Mesendoderm (in vitro differentiated cells): ENCODE measurements at regions not wholly inside any gene's neighbourhood (a gene's known extent, or its start where the extent isn't known, plus 50 kb on each side); places are given as distances from the start of the nearest gene placed in this dataset.

Source experiments
- DNase-seq: peaks from one replicate; pipeline ENCODE4 v3.0.0; 2013
- H2AK5ac ChIP-seq: 2 replicates; pipeline ENCODE4 v1.6.1; 2013; ENCODE audit warnings: low read length, inconsistent platforms
- H2BK120ac ChIP-seq: 2 replicates; pipeline ENCODE4 v1.6.1; 2013; ENCODE audit warnings: low read depth, mild to moderate bottlenecking, low read length, moderate library complexity, mixed read lengths
- H2BK15ac ChIP-seq: replicated peaks from 2 replicates; pipeline ENCODE4 v1.6.1; 2013; ENCODE audit warnings: low read depth, mild to moderate bottlenecking, moderate library complexity
- H2BK5ac ChIP-seq: 2 replicates; pipeline ENCODE4 v1.6.1; 2013; ENCODE audit warnings: low read length, inconsistent platforms
- H3K18ac ChIP-seq: 2 replicates; pipeline ENCODE4 v1.6.1; 2013; ENCODE audit warnings: mild to moderate bottlenecking, low read length, mixed read lengths
- H3K23ac ChIP-seq: one replicate; pipeline ENCODE4 v1.6.1; 2013; ENCODE audit warnings: low read length
- H3K27ac ChIP-seq: 2 replicates; pipeline ENCODE4 v1.5.1; 2013; ENCODE audit warnings: low read depth, mild to moderate bottlenecking, inconsistent platforms, low read length, moderate library complexity
- H3K27me3 ChIP-seq: 2 replicates; pipeline ENCODE4 v1.6.1; 2013; ENCODE audit warnings: low read length, control low read depth, mild to moderate bottlenecking, inconsistent platforms; ENCODE audit not compliant: insufficient read depth, poor library complexity
- H3K36me3 ChIP-seq: 2 replicates; pipeline ENCODE4 v1.6.1; 2013; ENCODE audit warnings: low read length, inconsistent platforms; ENCODE audit not compliant: control insufficient read depth, insufficient read depth
- H3K4ac ChIP-seq: one replicate; pipeline ENCODE4 v1.6.1; 2013; ENCODE audit warnings: low read depth, mild to moderate bottlenecking, low read length, moderate library complexity
- H3K4me1 ChIP-seq: 2 replicates; pipeline ENCODE4 v1.6.1; 2013; ENCODE audit warnings: low read depth, low read length, inconsistent platforms; ENCODE audit not compliant: control insufficient read depth
- H3K4me2 ChIP-seq: 2 replicates; pipeline ENCODE4 v1.6.1; 2013; ENCODE audit warnings: low read length
- H3K4me3 ChIP-seq: 2 replicates; pipeline ENCODE4 v1.5.1; 2013; ENCODE audit warnings: mild to moderate bottlenecking, low read length
- H3K56ac ChIP-seq: one replicate; pipeline ENCODE4 v1.6.1; 2013; ENCODE audit warnings: low read length
- H3K79me1 ChIP-seq: 2 replicates; pipeline ENCODE4 v1.6.1; 2013; ENCODE audit warnings: low read length, inconsistent platforms
- H3K79me2 ChIP-seq: 2 replicates; pipeline ENCODE4 v1.6.1; 2013; ENCODE audit warnings: mild to moderate bottlenecking, low read length; ENCODE audit not compliant: control insufficient read depth, insufficient read depth
- H3K9ac ChIP-seq: 2 replicates; pipeline ENCODE4 v1.6.1; 2013; ENCODE audit warnings: low read length, inconsistent platforms
- H4K5ac ChIP-seq: one replicate; pipeline ENCODE4 v1.6.1; 2013; ENCODE audit warnings: low read length
- H4K8ac ChIP-seq: one replicate; pipeline ENCODE4 v1.6.1; 2013; ENCODE audit warnings: low read depth, mild to moderate bottlenecking, control low read depth, low read length, moderate library complexity
- WGBS: extraction: QIAGEN DNeasy Blood & Tissue Kit; methylation state at CpG from one replicate; pipeline ENCODE4 v1.1.7; 2013; ENCODE audit warnings: low lambda C conversion rate, missing lambda C conversion rate; ENCODE audit not compliant: insufficient coverage; ENCODE audit errors: extremely low coverage; 5-methylcytosine and 5-hydroxymethylcytosine counted together

DNA sequence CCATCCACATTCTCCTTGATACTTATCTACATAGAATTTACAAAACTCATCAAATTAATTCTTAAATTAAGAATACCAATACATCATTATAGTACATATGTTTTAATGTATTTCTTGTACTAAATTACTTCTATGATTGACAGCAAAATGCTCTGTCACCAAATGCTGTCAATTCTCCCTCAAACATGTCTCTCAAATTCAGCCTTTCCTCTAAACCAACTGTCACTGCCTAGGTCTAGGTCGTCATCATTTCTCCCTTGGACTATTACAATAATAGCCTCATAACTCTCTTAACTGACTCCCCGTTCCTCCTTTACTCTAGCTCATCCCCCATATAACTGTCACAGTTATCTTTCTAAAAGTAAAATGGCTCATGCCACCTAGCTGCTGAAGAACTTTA is 279.7 kb upstream of the FSTL5 start:
- Histone ChIP-seq H3K23ac (no peak overlapping the region), H2BK5ac (no peak overlapping the region), H4K8ac (no peak overlapping the region), H4K5ac (no peak overlapping the region), H2BK120ac (no peak overlapping the region), H3K18ac (no peak overlapping the region), H2BK15ac (no peak overlapping the region), H3K4me2 (no peak overlapping the region), H3K79me2 (no peaks in the 10 kb centered on the region), H3K4ac (no peak overlapping the region), H3K4me3 (no peak overlapping the region), H2AK5ac (no peak overlapping the region), H3K36me3 (no peaks in the 10 kb centered on the region), H3K4me1 (no peaks in the 10 kb centered on the region), H3K27me3 (no peaks in the 10 kb centered on the region), H3K56ac (no peak overlapping the region), H3K9ac (no peak overlapping the region), H3K79me1 (no peaks in the 10 kb centered on the region), H3K27ac (no peak overlapping the region)
- no peak for DNase-seq
- WGBS: no CpG with 5 or more reads among the region's 2 CpGs

DNA sequence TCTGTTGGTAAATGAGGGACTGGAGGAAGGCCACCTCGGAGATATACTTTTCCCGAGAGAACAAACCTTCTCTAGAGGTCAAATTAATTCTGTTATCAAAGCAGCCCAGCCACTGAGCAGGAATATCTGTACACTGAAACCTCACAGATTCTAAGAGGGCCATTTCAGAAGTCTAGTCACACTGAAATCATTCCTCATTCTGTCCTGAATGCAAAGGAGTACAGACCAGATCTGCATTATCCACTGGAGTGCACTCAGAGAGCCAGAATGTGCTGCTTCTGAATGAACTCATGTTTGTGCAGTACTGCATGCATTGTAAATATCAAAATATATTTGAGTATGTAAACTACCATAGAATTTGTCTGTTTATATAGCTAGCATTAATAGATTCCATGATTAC is 278.3 kb upstream of the FSTL5 start:
- no peak overlapping the region for H3K4ac ChIP-seq
- H2BK120ac ChIP-seq: no peak overlapping the region
- no peaks in the 10 kb centered on the region for H3K79me1 ChIP-seq
- no peak overlapping the region for H3K56ac ChIP-seq
- no peaks in the 10 kb centered on the region for H3K36me3 ChIP-seq
- H3K23ac ChIP-seq: no peak overlapping the region
- no CpG with 5 or more reads among the region's 2 CpGs for WGBS
- H3K4me2 ChIP-seq: no peak overlapping the region
- H4K5ac ChIP-seq: no peak overlapping the region
- no peak overlapping the region for H3K27ac ChIP-seq
- no peak overlapping the region for H3K9ac ChIP-seq
- no peak overlapping the region for H2BK5ac ChIP-seq
- H2AK5ac ChIP-seq: no peak overlapping the region
- H3K4me1 ChIP-seq: no peaks in the 10 kb centered on the region
- H3K4me3 ChIP-seq: no peak overlapping the region
- no peaks in the 10 kb centered on the region for H3K27me3 ChIP-seq
- no peak for DNase-seq
- H4K8ac ChIP-seq: no peak overlapping the region
- no peak overlapping the region for H3K18ac ChIP-seq
- H2BK15ac ChIP-seq: no peak overlapping the region
- H3K79me2 ChIP-seq: no peaks in the 10 kb centered on the region

- no peak overlapping the region for H3K27ac ChIP-seq
- H3K56ac ChIP-seq: no peak overlapping the region
- H2AK5ac ChIP-seq: no peak overlapping the region
- H4K5ac ChIP-seq: no peak overlapping the region
- no peak overlapping the region for H3K18ac ChIP-seq
- DNase-seq: no peak
- no peak overlapping the region for H2BK15ac ChIP-seq
- H3K79me1 ChIP-seq: no peaks in the 10 kb centered on the region
- H3K79me2 ChIP-seq: no peaks in the 10 kb centered on the region
- H3K4me1 ChIP-seq: no peaks in the 10 kb centered on the region
- H2BK120ac ChIP-seq: no peak overlapping the region
- no peak overlapping the region for H3K4me2 ChIP-seq
- no peak overlapping the region for H3K23ac ChIP-seq
- H3K36me3 ChIP-seq: no peaks in the 10 kb centered on the region
- no peak overlapping the region for H3K4me3 ChIP-seq
- no peak overlapping the region for H4K8ac ChIP-seq
- no peak overlapping the region for H3K9ac ChIP-seq
- H3K4ac ChIP-seq: no peak overlapping the region
- no peaks in the 10 kb centered on the region for H3K27me3 ChIP-seq
- WGBS: no CpG with 5 or more reads among the region's 4 CpGs
- no peak overlapping the region for H2BK5ac ChIP-seq
These were observed 258.5 kb upstream of the FSTL5 start for GRCh38 chr4:162422312-162422711.

DNA sequence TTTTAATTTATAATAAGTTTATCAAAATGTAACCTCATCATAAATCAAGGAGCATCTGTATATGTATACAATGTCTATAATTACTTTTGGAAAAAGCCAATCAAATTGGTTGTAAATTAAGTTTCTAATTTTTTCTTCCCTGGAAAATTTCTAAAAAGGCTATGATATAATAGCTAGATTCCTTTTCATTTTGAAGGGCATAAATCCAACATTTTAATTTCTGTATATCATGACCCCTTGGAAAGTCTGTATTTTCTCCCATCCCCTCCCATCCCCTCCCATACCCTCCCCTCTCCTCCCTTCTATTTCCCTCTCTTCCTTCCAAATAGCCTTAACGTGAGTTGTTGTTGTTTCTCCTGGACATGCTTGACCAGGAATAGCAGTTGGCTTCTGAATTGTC is 247.1 kb upstream of the FSTL5 start:
- H3K4me3 ChIP-seq: no peak overlapping the region
- no peak overlapping the region for H2BK15ac ChIP-seq
- 100% methylated on average over 1 of the region's 1 CpG for WGBS
- H2BK5ac ChIP-seq: no peak overlapping the region
- DNase-seq: no peak
- H3K23ac ChIP-seq: no peak overlapping the region
- H3K9ac ChIP-seq: no peak overlapping the region
- H3K36me3 ChIP-seq: no peaks in the 10 kb centered on the region
- H3K4me2 ChIP-seq: no peak overlapping the region
- no peak overlapping the region for H3K56ac ChIP-seq
- H3K4me1 ChIP-seq: no peaks in the 10 kb centered on the region
- H4K8ac ChIP-seq: no peak overlapping the region
- H3K79me1 ChIP-seq: no peaks in the 10 kb centered on the region
- no peak overlapping the region for H2BK120ac ChIP-seq
- H3K27me3 ChIP-seq: no peaks in the 10 kb centered on the region
- H3K4ac ChIP-seq: no peak overlapping the region
- no peak overlapping the region for H3K18ac ChIP-seq
- H4K5ac ChIP-seq: no peak overlapping the region
- H2AK5ac ChIP-seq: no peak overlapping the region
- H3K79me2 ChIP-seq: no peaks in the 10 kb centered on the region
- no peak overlapping the region for H3K27ac ChIP-seq

- no peak overlapping the region for H2BK120ac ChIP-seq
- H2BK5ac ChIP-seq: no peak overlapping the region
- H4K8ac ChIP-seq: no peak overlapping the region
- H3K18ac ChIP-seq: no peak overlapping the region
- H3K9ac ChIP-seq: no peak overlapping the region
- no peak overlapping the region for H2BK15ac ChIP-seq
- H3K27me3 ChIP-seq: no peaks in the 10 kb centered on the region
- no peaks in the 10 kb centered on the region for H3K36me3 ChIP-seq
- H3K4ac ChIP-seq: no peak overlapping the region
- no peak overlapping the region for H3K27ac ChIP-seq
- H3K4me3 ChIP-seq: no peak overlapping the region
- H3K56ac ChIP-seq: no peak overlapping the region
- no peak overlapping the region for H3K23ac ChIP-seq
- H4K5ac ChIP-seq: no peak overlapping the region
- no CpG with 5 or more reads among the region's 16 CpGs for WGBS
- no peaks in the 10 kb centered on the region for H3K79me2 ChIP-seq
- H3K4me2 ChIP-seq: no peak overlapping the region
- no peaks in the 10 kb centered on the region for H3K79me1 ChIP-seq
- no peak overlapping the region for H2AK5ac ChIP-seq
- no peak for DNase-seq
- H3K4me1 ChIP-seq: no peaks in the 10 kb centered on the region
These were observed 245.2 kb upstream of the FSTL5 start for GRCh38 chr4:162409048-162409447.

- H2AK5ac ChIP-seq: no peak overlapping the region
- H2BK5ac ChIP-seq: no peak overlapping the region
- no CpG with 5 or more reads among the region's 9 CpGs for WGBS
- DNase-seq: no peak
- H3K27ac ChIP-seq: no peak overlapping the region
- no peaks in the 10 kb centered on the region for H3K27me3 ChIP-seq
- H3K36me3 ChIP-seq: no peaks in the 10 kb centered on the region
- H3K9ac ChIP-seq: no peak overlapping the region
- H2BK120ac ChIP-seq: no peak overlapping the region
- H2BK15ac ChIP-seq: no peak overlapping the region
- no peak overlapping the region for H3K56ac ChIP-seq
- H4K8ac ChIP-seq: no peak overlapping the region
- no peaks in the 10 kb centered on the region for H3K4me1 ChIP-seq
- no peak overlapping the region for H3K4me3 ChIP-seq
- no peak overlapping the region for H4K5ac ChIP-seq
- no peak overlapping the region for H3K4ac ChIP-seq
- no peaks in the 10 kb centered on the region for H3K79me1 ChIP-seq
- H3K18ac ChIP-seq: no peak overlapping the region
- H3K79me2 ChIP-seq: no peaks in the 10 kb centered on the region
- H3K4me2 ChIP-seq: no peak overlapping the region
- no peak overlapping the region for H3K23ac ChIP-seq
These were observed 244.5 kb upstream of the FSTL5 start for GRCh38 chr4:162408309-162408708.
